22Rv1 (cell line): ENCODE measurements at regions not wholly inside any gene's neighbourhood (a gene's known extent, or its start where the extent isn't known, plus 50 kb on each side); places are given as distances from the start of the nearest gene placed in this dataset.

Experiments
- H3K27ac ChIP-seq: fragments of 450-650 bp; 2 replicates; pipeline ENCODE4 v1.5.1; 2017
- CTCF ChIP-seq: fragments of 450-650 bp; IDR thresholded peaks from 2 replicates; pipeline ENCODE4 v1.5.1; 2017; ENCODE audit warnings: mild to moderate bottlenecking
- ZFX ChIP-seq: fragments of 450-650 bp; IDR thresholded peaks from 2 replicates; pipeline ENCODE4 v1.6.1; 2017; ENCODE audit warnings: antibody characterized with exemption, borderline replicate concordance

GRCh38 chr15:53165988-53166683 is 376.0 kb upstream of the ONECUT1 start:
- H3K27ac ChIP-seq: no peak overlapping the region
- TF ChIP-seq ZFX (no peak), CTCF (no peak)

- TF ChIP-seq ZFX (no peak), CTCF (no peak)
- no peak overlapping the region for H3K27ac ChIP-seq
Measured at GRCh38 chr15:53160092-53160704, 370.1 kb upstream of the ONECUT1 start.

GRCh38 chr15:53159458-53159857 is 369.3 kb upstream of the ONECUT1 start:
- no peak overlapping the region for H3K27ac ChIP-seq
- TF ChIP-seq ZFX (no peak), CTCF (no peak)

GRCh38 chr15:53158995-53159394 is 368.9 kb upstream of the ONECUT1 start:
- TF ChIP-seq CTCF (no peak), ZFX (no peak)

GRCh38 chr15:53133255-53133850 is 343.2 kb upstream of the ONECUT1 start:
- H3K27ac ChIP-seq: no peak overlapping the region
- TF ChIP-seq CTCF (no peak), ZFX (no peak)

More at GRCh38 chr15:53158995-53159394, 368.9 kb upstream of the ONECUT1 start:
- H3K27ac ChIP-seq: no peak overlapping the region

GRCh38 chr15:53130943-53131342 is 340.8 kb upstream of the ONECUT1 start:
- no peak overlapping the region for H3K27ac ChIP-seq
- TF ChIP-seq ZFX: no peak
- no peak for TF ChIP-seq CTCF

- no peak for TF ChIP-seq CTCF
- TF ChIP-seq ZFX: no peak
- H3K27ac ChIP-seq: no peak overlapping the region
Measured at GRCh38 chr15:53129121-53129904, 339.2 kb upstream of the ONECUT1 start.
